ENCODE measurements at regions not wholly inside any gene's neighbourhood (a gene's known extent, or its start where the extent isn't known, plus 50 kb on each side); places are given as distances from the start of the nearest gene placed in this dataset.

GRCh38 chr2:15825276-15825980, 114.9 kb upstream of the MYCN start:
- no peak overlapping the region for H3K4me3 ChIP-seq (ENCODE audit: low read depth, low read length)
- no peak overlapping the region for H3K9ac ChIP-seq
- H3K27ac ChIP-seq, result no peak overlapping the region
- H3K9me3 ChIP-seq (ENCODE audit: control insufficient read depth, low read length), result no peaks in the 10 kb centered on the region
- no peaks in the 10 kb centered on the region for H3K27me3 ChIP-seq (ENCODE audit: control insufficient read depth, insufficient read depth, low read length)
- TF ChIP-seq CTCF (IDR thresholded peaks at IDR 0.05), result no peak
- no peak overlapping the region for H2AFZ ChIP-seq
- no peak overlapping the region for H3K4me2 ChIP-seq (ENCODE audit: low read length)
- H3K79me2 ChIP-seq, result no peaks in the 10 kb centered on the region
- no peaks in the 10 kb centered on the region for H3K36me3 ChIP-seq (ENCODE audit: control insufficient read depth, insufficient read depth, low read length)
- no peaks in the 10 kb centered on the region for H3K4me1 ChIP-seq

GRCh38 chr2:15826273-15826717, 114.1 kb upstream of the MYCN start:
- no peaks in the 10 kb centered on the region for H3K36me3 ChIP-seq (ENCODE audit: control insufficient read depth, insufficient read depth, low read length)
- H3K4me3 ChIP-seq (ENCODE audit: low read depth, low read length), result no peak overlapping the region
- H3K4me1 ChIP-seq, result no peaks in the 10 kb centered on the region
- H3K27ac ChIP-seq, result no peak overlapping the region
- no peaks in the 10 kb centered on the region for H3K27me3 ChIP-seq (ENCODE audit: control insufficient read depth, insufficient read depth, low read length)
- H3K9me3 ChIP-seq (ENCODE audit: control insufficient read depth, low read length), result no peaks in the 10 kb centered on the region
- no peak overlapping the region for H3K9ac ChIP-seq
- no peak overlapping the region for H3K4me2 ChIP-seq (ENCODE audit: low read length)
- H2AFZ ChIP-seq, result no peak overlapping the region
- no peak for TF ChIP-seq CTCF (IDR thresholded peaks at IDR 0.05)
- no peaks in the 10 kb centered on the region for H3K79me2 ChIP-seq

- no peak for TF ChIP-seq CTCF (IDR thresholded peaks at IDR 0.05)
- Histone ChIP-seq H3K79me2 (no peaks in the 10 kb centered on the region), H3K4me2 (ENCODE audit: low read length) (no peak overlapping the region), H3K27me3 (ENCODE audit: control insufficient read depth, insufficient read depth, low read length) (no peaks in the 10 kb centered on the region), H3K9ac (no peak overlapping the region), H3K4me1 (no peaks in the 10 kb centered on the region), H3K27ac (no peak overlapping the region), H2AFZ (no peak overlapping the region), H3K9me3 (ENCODE audit: control insufficient read depth, low read length) (no peaks in the 10 kb centered on the region), H3K4me3 (ENCODE audit: low read depth, low read length) (no peak overlapping the region), H3K36me3 (ENCODE audit: control insufficient read depth, insufficient read depth, low read length) (no peaks in the 10 kb centered on the region)
These were observed 113.3 kb upstream of the MYCN start for GRCh38 chr2:15827001-15827400.

- TF ChIP-seq CTCF (IDR thresholded peaks at IDR 0.05), result no peak
- Histone ChIP-seq H3K4me2 (ENCODE audit: low read length) (no peak overlapping the region), H3K79me2 (no peaks in the 10 kb centered on the region), H2AFZ (no peak overlapping the region), H3K9me3 (ENCODE audit: control insufficient read depth, low read length) (no peaks in the 10 kb centered on the region), H3K4me1 (no peaks in the 10 kb centered on the region), H3K36me3 (ENCODE audit: control insufficient read depth, insufficient read depth, low read length) (no peaks in the 10 kb centered on the region), H3K4me3 (ENCODE audit: low read depth, low read length) (no peak overlapping the region), H3K27ac (no peak overlapping the region), H3K27me3 (ENCODE audit: control insufficient read depth, insufficient read depth, low read length) (no peaks in the 10 kb centered on the region), H3K9ac (no peak overlapping the region)
These were observed 111.8 kb upstream of the MYCN start for GRCh38 chr2:15828576-15828975.
